ENCODE measurements at regions not wholly inside any gene's neighbourhood (a gene's known extent, or its start where the extent isn't known, plus 50 kb on each side); places are given as distances from the start of the nearest gene placed in this dataset.

- Histone ChIP-seq H3K36me3 (no peaks in the 10 kb centered on the region), H3K9me3 (no peaks in the 10 kb centered on the region), H3K4me3 (no peak overlapping the region), H3K27me3 (no peaks in the 10 kb centered on the region), H3K4me1 (no peaks in the 10 kb centered on the region), H3K27ac (no peak overlapping the region)
- no peak for DNase-seq (ENCODE audit: extremely low spot score in 2 of 2)
- TF ChIP-seq CTCF (IDR thresholded peaks at IDR 0.05) (no peak), POLR2AphosphoS5 (IDR thresholded peaks at IDR 0.05; ENCODE audit: insufficient read depth in 1 of 2, low read depth in 1 of 2) (no peak), POLR2A (IDR thresholded peaks at IDR 0.05) (no peak)
- intact Hi-C loops (cut with DNase I), result no loop called here
These were observed 445.2 kb downstream of the ZSWIM6 start for GRCh38 chr5:61777292-61777691.

- intact Hi-C loops (cut with DNase I), result no loop called here
- no peak for DNase-seq (ENCODE audit: extremely low spot score in 2 of 2)
- H3K36me3 ChIP-seq, result no peaks in the 10 kb centered on the region
- no peaks in the 10 kb centered on the region for H3K27me3 ChIP-seq
- no peaks in the 10 kb centered on the region for H3K4me1 ChIP-seq
- no peak overlapping the region for H3K4me3 ChIP-seq
- TF ChIP-seq CTCF (IDR thresholded peaks at IDR 0.05), result no peak
- no peak for TF ChIP-seq POLR2A (IDR thresholded peaks at IDR 0.05)
- TF ChIP-seq POLR2AphosphoS5 (IDR thresholded peaks at IDR 0.05; ENCODE audit: insufficient read depth in 1 of 2, low read depth in 1 of 2), result no peak
- no peak overlapping the region for H3K27ac ChIP-seq
- no peaks in the 10 kb centered on the region for H3K9me3 ChIP-seq
These were observed 447.7 kb downstream of the ZSWIM6 start for GRCh38 chr5:61779743-61780142.

- DNase-seq (ENCODE audit: extremely low spot score in 2 of 2), result no peak
- intact Hi-C loops (cut with DNase I), result no loop called here
- no peaks in the 10 kb centered on the region for H3K9me3 ChIP-seq
- no peaks in the 10 kb centered on the region for H3K4me1 ChIP-seq
- no peak overlapping the region for H3K4me3 ChIP-seq
- H3K36me3 ChIP-seq, result no peaks in the 10 kb centered on the region
- no peak overlapping the region for H3K27ac ChIP-seq
- no peaks in the 10 kb centered on the region for H3K27me3 ChIP-seq
- TF ChIP-seq CTCF (IDR thresholded peaks at IDR 0.05), result no peak
These were observed 451.4 kb downstream of the ZSWIM6 start for GRCh38 chr5:61783481-61783880.

GRCh38 chr5:61784341-61784740 lies 452.3 kb downstream of the ZSWIM6 start:
- Histone ChIP-seq H3K9me3 (no peaks in the 10 kb centered on the region), H3K4me3 (no peak overlapping the region), H3K27me3 (no peaks in the 10 kb centered on the region), H3K4me1 (no peaks in the 10 kb centered on the region), H3K36me3 (no peaks in the 10 kb centered on the region), H3K27ac (no peak overlapping the region)
- no peak for TF ChIP-seq POLR2AphosphoS5 (IDR thresholded peaks at IDR 0.05; ENCODE audit: insufficient read depth in 1 of 2, low read depth in 1 of 2)
- no peak for TF ChIP-seq POLR2A (IDR thresholded peaks at IDR 0.05)
- no peak for TF ChIP-seq CTCF (IDR thresholded peaks at IDR 0.05)
- no peak for DNase-seq (ENCODE audit: extremely low spot score in 2 of 2)
- intact Hi-C loops (cut with DNase I), result no loop called here

GRCh38 chr5:61788548-61788947 lies 456.5 kb downstream of the ZSWIM6 start:
- H3K4me3 ChIP-seq, result no peak overlapping the region
- H3K9me3 ChIP-seq, result no peaks in the 10 kb centered on the region
- H3K4me1 ChIP-seq, result no peaks in the 10 kb centered on the region
- DNase-seq (ENCODE audit: extremely low spot score in 2 of 2), result no peak
- intact Hi-C loops (cut with DNase I), result no loop called here
- H3K27ac ChIP-seq, result no peak overlapping the region
- H3K27me3 ChIP-seq, result no peaks in the 10 kb centered on the region
- no peaks in the 10 kb centered on the region for H3K36me3 ChIP-seq
- no peak for TF ChIP-seq POLR2A (IDR thresholded peaks at IDR 0.05)

GRCh38 chr5:61790007-61790406 lies 457.9 kb downstream of the ZSWIM6 start:
- H3K9me3 ChIP-seq, result no peaks in the 10 kb centered on the region
- no peak for DNase-seq (ENCODE audit: extremely low spot score in 2 of 2)
- H3K4me3 ChIP-seq, result no peak overlapping the region
- TF ChIP-seq CTCF (IDR thresholded peaks at IDR 0.05), result no peak
- TF ChIP-seq POLR2A (IDR thresholded peaks at IDR 0.05), result no peak
- no peak for TF ChIP-seq POLR2AphosphoS5 (IDR thresholded peaks at IDR 0.05; ENCODE audit: insufficient read depth in 1 of 2, low read depth in 1 of 2)
- H3K27me3 ChIP-seq, result no peaks in the 10 kb centered on the region
- intact Hi-C loops (cut with DNase I), result no loop called here
- H3K36me3 ChIP-seq, result no peaks in the 10 kb centered on the region
- H3K4me1 ChIP-seq, result no peaks in the 10 kb centered on the region
- no peak overlapping the region for H3K27ac ChIP-seq

All from vagina (tissue), 2 donors.